ENCODE measurements at regions not wholly inside any gene's neighbourhood (a gene's known extent, or its start where the extent isn't known, plus 50 kb on each side); places are given as distances from the start of the nearest gene placed in this dataset.

DNA sequence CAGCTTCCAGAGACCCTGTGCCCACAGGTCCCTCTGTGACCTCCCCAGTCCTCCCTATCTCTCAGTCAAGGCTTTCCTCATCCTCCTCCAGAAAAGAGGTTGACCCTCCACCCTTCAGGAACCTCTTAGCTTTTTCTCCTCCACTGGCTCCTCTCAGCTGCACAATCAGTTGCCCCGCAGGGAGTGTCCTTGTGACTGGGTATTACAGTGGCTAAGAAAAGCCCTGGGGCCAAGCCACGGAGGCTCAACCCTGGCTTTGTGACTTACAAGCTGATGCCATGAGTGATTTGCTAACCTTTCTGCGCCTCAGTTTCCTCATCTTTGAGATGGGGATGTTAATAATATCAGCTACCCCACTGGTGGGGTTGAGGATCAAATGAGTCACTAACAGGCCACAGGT is 66.4 kb upstream of the ZMIZ1 start:
- Histone ChIP-seq H3K36me3 (ENCODE audit: control insufficient read depth in 1 of 2, insufficient read depth in 2 of 2, low read length in 2 of 2) (no peaks in the 10 kb centered on the region), H3K79me2 (ENCODE audit: insufficient read depth, low read length) (no peaks in the 10 kb centered on the region), H3K27ac (ENCODE audit: low read depth, low read length) (no peak overlapping the region), H3K4me3 (replicated peaks in 1 of 2; ENCODE audit: low read depth in 1 of 2, low read length in 2 of 2) (no peak overlapping the region), H3K27me3 (ENCODE audit: insufficient read depth, low read length) (no peaks in the 10 kb centered on the region), H2AFZ (ENCODE audit: low read depth, low read length, poor library complexity, severe bottlenecking) (no peak overlapping the region), H4K20me1 (ENCODE audit: insufficient read depth) (no peaks in the 10 kb centered on the region), H3K9ac (ENCODE audit: low read length) (no peak overlapping the region), H3K4me2 (ENCODE audit: low read length) (no peak overlapping the region), H3K9me2 (ENCODE audit: insufficient read depth) (no peaks in the 10 kb centered on the region), H3K9me3 (ENCODE audit: control insufficient read depth in 1 of 2, insufficient read depth in 1 of 2, low read depth in 1 of 2, low read length in 2 of 2) (no peaks in the 10 kb centered on the region), H3K4me1 (ENCODE audit: control insufficient read depth in 1 of 2, insufficient read depth in 2 of 2, low read length in 2 of 2) (no peaks in the 10 kb centered on the region)
- BruUV-seq (replicated peaks) = no TSS peak
- TF ChIP-seq SP1 (IDR thresholded peaks at IDR 0.05; ENCODE audit: low read depth) (no peak), JUND (IDR thresholded peaks at IDR 0.05) (no peak), POLR2AphosphoS5 (IDR thresholded peaks at IDR 0.05; ENCODE audit: low read depth, low read length) (no peak), CEBPB (IDR thresholded peaks at IDR 0.05; ENCODE audit: low read depth) (no peak), EZH2phosphoT487 (IDR thresholded peaks at IDR 0.05; ENCODE audit: borderline replicate concordance) (no peak), ZNF274 (IDR thresholded peaks at IDR 0.05; ENCODE audit: low read depth, low read length) (no peak), POLR2A (IDR thresholded peaks at IDR 0.05; ENCODE audit: borderline replicate concordance, extremely low read depth, insufficient read depth, insufficient read length) (no peak), SIN3A (IDR thresholded peaks at IDR 0.05; ENCODE audit: low read depth) (no peak), ZFX (IDR thresholded peaks at IDR 0.05) (no peak), ELF1 (IDR thresholded peaks at IDR 0.05; ENCODE audit: borderline replicate concordance, low read depth) (no peak), YY1 (IDR thresholded peaks at IDR 0.05; ENCODE audit: extremely low read depth, insufficient replicate concordance, low read depth, low read length) (no peak), SRF (IDR thresholded peaks at IDR 0.05; ENCODE audit: low read depth) (no peak)
- TF ChIP-seq, protein P1, sequence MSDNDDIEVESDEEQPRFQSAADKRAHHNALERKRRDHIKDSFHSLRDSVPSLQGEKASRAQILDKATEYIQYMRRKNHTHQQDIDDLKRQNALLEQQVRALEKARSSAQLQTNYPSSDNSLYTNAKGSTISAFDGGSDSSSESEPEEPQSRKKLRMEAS (IDR thresholded peaks at IDR 0.05) = no peak
- TF ChIP-seq, protein P2, sequence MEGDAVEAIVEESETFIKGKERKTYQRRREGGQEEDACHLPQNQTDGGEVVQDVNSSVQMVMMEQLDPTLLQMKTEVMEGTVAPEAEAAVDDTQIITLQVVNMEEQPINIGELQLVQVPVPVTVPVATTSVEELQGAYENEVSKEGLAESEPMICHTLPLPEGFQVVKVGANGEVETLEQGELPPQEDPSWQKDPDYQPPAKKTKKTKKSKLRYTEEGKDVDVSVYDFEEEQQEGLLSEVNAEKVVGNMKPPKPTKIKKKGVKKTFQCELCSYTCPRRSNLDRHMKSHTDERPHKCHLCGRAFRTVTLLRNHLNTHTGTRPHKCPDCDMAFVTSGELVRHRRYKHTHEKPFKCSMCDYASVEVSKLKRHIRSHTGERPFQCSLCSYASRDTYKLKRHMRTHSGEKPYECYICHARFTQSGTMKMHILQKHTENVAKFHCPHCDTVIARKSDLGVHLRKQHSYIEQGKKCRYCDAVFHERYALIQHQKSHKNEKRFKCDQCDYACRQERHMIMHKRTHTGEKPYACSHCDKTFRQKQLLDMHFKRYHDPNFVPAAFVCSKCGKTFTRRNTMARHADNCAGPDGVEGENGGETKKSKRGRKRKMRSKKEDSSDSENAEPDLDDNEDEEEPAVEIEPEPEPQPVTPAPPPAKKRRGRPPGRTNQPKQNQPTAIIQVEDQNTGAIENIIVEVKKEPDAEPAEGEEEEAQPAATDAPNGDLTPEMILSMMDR (IDR thresholded peaks at IDR 0.05 in 2 of 3, conservative IDR thresholded peaks at IDR 0.05 in 1 of 3; ENCODE audit: borderline replicate concordance in 1 of 3, insufficient read depth in 1 of 3, low read depth in 2 of 3, low read length in 2 of 3) = no peak
- TF ChIP-seq, protein P3, sequence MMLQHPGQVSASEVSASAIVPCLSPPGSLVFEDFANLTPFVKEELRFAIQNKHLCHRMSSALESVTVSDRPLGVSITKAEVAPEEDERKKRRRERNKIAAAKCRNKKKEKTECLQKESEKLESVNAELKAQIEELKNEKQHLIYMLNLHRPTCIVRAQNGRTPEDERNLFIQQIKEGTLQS (IDR thresholded peaks at IDR 0.05) = no peak
- DNase-seq (ENCODE audit: low read depth, low spot score) (no peak), ATAC-seq (no peak)
- POLR2A ChIA-PET = no interaction called here
- intact Hi-C loops (cut with micrococcal nuclease) = no loop called here
- CTCF ChIA-PET = no interaction called here
- RAD21 ChIA-PET (ENCODE audit: low non-redundant PET in 1 of 2, low total read pairs in 2 of 2, uncharacterized antibody in 2 of 2, unreplicated experiment in 2 of 2) = no interaction called here

All from HCT116 (cell line).